ENCODE measurements at regions not wholly inside any gene's neighbourhood (a gene's known extent, or its start where the extent isn't known, plus 50 kb on each side); places are given as distances from the start of the nearest gene placed in this dataset.
"Not testable (repeated sequence)": the region's sequence is repeated elsewhere in the genome, so short reads cannot be mapped to it uniquely, and the experiment has no call there.

GRCh38 chr5:101785090-101785489 is 511.0 kb downstream of the SLCO4C1 start:
- H3K27me3 Mint-ChIP-seq (ENCODE audit: unreplicated experiment): no peaks in the 10 kb centered on the region
- no peaks in the 10 kb centered on the region for H3K9me3 Mint-ChIP-seq (ENCODE audit: unreplicated experiment)
- no peak overlapping the region for H3K27ac Mint-ChIP-seq (ENCODE audit: unreplicated experiment)
- TF ChIP-seq CTCF (IDR thresholded peaks at IDR 0.05; ENCODE audit: partially characterized antibody, unreplicated experiment): no peak
- H3K4me3 Mint-ChIP-seq (ENCODE audit: unreplicated experiment): no peak overlapping the region
- no peaks in the 10 kb centered on the region for H3K4me1 Mint-ChIP-seq (ENCODE audit: low read depth, unreplicated experiment)
- DNase-seq: no peak
- H3K36me3 Mint-ChIP-seq (ENCODE audit: unreplicated experiment): no peaks in the 10 kb centered on the region

DNA sequence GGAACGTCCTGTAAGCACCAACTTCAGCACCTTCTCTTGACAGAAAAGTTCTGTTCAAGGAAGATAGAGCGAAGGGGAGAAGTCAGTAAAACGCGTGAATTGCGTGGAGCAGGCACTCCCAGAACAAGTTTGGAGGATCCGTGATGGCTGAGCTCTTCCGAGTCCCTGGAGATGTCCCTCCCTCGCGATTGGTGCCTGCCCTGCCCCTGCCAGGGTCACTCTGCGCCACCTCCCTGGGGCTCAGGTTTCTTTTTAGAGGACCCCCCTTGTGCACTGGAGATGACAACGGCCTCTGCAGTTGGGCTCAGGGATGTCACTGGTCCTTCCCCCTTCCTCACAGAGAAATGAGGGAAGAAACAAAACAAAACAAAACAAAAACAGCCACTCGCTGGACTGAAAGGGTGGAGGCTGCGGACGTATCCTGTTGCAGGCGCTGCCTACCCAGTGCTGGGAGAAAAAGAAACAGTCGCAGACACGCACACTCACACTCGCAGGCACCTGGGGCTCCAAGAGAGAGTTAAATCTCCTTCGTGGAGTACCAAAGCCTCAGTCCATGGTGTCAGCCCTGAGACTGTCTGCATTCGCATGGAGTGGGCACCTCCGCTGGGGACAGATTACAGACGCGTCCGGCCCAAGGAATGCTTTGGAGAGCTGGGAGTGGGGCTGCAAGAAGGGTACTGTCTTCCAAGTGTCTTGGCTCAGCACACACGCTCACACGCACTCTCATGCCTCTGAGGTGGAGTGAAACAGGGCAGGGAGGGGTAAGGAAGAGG is 512.7 kb downstream of the SLCO4C1 start:
- H3K27ac Mint-ChIP-seq (ENCODE audit: unreplicated experiment): no peak overlapping the region
- H3K36me3 Mint-ChIP-seq (ENCODE audit: unreplicated experiment): no peaks in the 10 kb centered on the region
- no peak overlapping the region for H3K4me3 Mint-ChIP-seq (ENCODE audit: unreplicated experiment)
- H3K9me3 Mint-ChIP-seq (ENCODE audit: unreplicated experiment): no peaks in the 10 kb centered on the region
- TF ChIP-seq CTCF (IDR thresholded peaks at IDR 0.05; ENCODE audit: partially characterized antibody, unreplicated experiment): no peak
- DNase-seq: no peak
- H3K27me3 Mint-ChIP-seq (ENCODE audit: unreplicated experiment): no peaks in the 10 kb centered on the region
- no peaks in the 10 kb centered on the region for H3K4me1 Mint-ChIP-seq (ENCODE audit: low read depth, unreplicated experiment)

GRCh38 chr5:101782352-101783103 is 513.6 kb downstream of the SLCO4C1 start:
- Mint-ChIP-seq H3K4me1 (ENCODE audit: low read depth, unreplicated experiment) (no peaks in the 10 kb centered on the region), H3K9me3 (ENCODE audit: unreplicated experiment) (no peaks in the 10 kb centered on the region), H3K36me3 (ENCODE audit: unreplicated experiment) (no peaks in the 10 kb centered on the region), H3K27me3 (ENCODE audit: unreplicated experiment) (no peaks in the 10 kb centered on the region), H3K27ac (ENCODE audit: unreplicated experiment) (no peak overlapping the region), H3K4me3 (ENCODE audit: unreplicated experiment) (no peak overlapping the region)
- TF ChIP-seq CTCF (IDR thresholded peaks at IDR 0.05; ENCODE audit: partially characterized antibody, unreplicated experiment): no peak
- no peak for DNase-seq

- Mint-ChIP-seq H3K27me3 (ENCODE audit: unreplicated experiment) (peaks cover 2% of the 10 kb centered on the region), H3K27ac (ENCODE audit: unreplicated experiment) (no peak overlapping the region), H3K4me3 (ENCODE audit: unreplicated experiment) (no peak overlapping the region), H3K9me3 (ENCODE audit: unreplicated experiment) (no peaks in the 10 kb centered on the region), H3K36me3 (ENCODE audit: unreplicated experiment) (no peaks in the 10 kb centered on the region), H3K4me1 (ENCODE audit: low read depth, unreplicated experiment) (no peaks in the 10 kb centered on the region)
- no peak for DNase-seq
- no peak for TF ChIP-seq CTCF (IDR thresholded peaks at IDR 0.05; ENCODE audit: partially characterized antibody, unreplicated experiment)
Measured at GRCh38 chr5:101751105-101751504, 545.0 kb downstream of the SLCO4C1 start.

GRCh38 chr5:101743000-101743399 is 553.1 kb downstream of the SLCO4C1 start:
- H3K9me3 Mint-ChIP-seq (ENCODE audit: unreplicated experiment); H3K4me1 Mint-ChIP-seq (ENCODE audit: low read depth, unreplicated experiment); H3K4me3 Mint-ChIP-seq (ENCODE audit: unreplicated experiment); H3K27me3 Mint-ChIP-seq (ENCODE audit: unreplicated experiment); H3K36me3 Mint-ChIP-seq (ENCODE audit: unreplicated experiment); DNase-seq; H3K27ac Mint-ChIP-seq (ENCODE audit: unreplicated experiment): not testable (repeated sequence)

All from glutamatergic neuron (in vitro differentiated cells).